Thymus (tissue), 11 donors: ENCODE measurements at regions not wholly inside any gene's neighbourhood (a gene's known extent, or its start where the extent isn't known, plus 50 kb on each side); places are given as distances from the start of the nearest gene placed in this dataset.

Experiments
- DNase-seq, 9 donors: peaks; one replicate each; pipeline ENCODE4 v3.0.0-alpha.2; 2013; ENCODE audit warnings: low spot score in 9 of 9, low read depth in 6 of 9, missing footprints in 1 of 9
- H3K27ac ChIP-seq, 2 donors: one replicate each; pipeline ENCODE4 v1.5.1; 2013; ENCODE audit warnings: control low read depth in 1 of 2, low read depth in 1 of 2, low read length in 1 of 2, mild to moderate bottlenecking in 1 of 2, moderate library complexity in 1 of 2
- H3K27me3 ChIP-seq, 2 donors: one replicate each; pipeline ENCODE4 v1.5.1; 2013; ENCODE audit warnings: low read length in 1 of 2; ENCODE audit not compliant: control insufficient read depth in 2 of 2, insufficient read depth in 1 of 2
- H3K36me3 ChIP-seq, 2 donors: one replicate each; pipeline ENCODE4 v1.5.1; 2013; ENCODE audit warnings: low read length in 1 of 2, mild to moderate bottlenecking in 1 of 2, moderate library complexity in 1 of 2; ENCODE audit not compliant: control insufficient read depth in 2 of 2, insufficient read depth in 2 of 2
- H3K4me1 ChIP-seq, 2 donors: one replicate each; pipeline ENCODE4 v1.5.1; 2013; ENCODE audit warnings: low read length in 2 of 2; ENCODE audit not compliant: control insufficient read depth in 2 of 2, insufficient read depth in 2 of 2
- H3K4me3 ChIP-seq, 2 donors: one replicate each; pipeline ENCODE4 v1.5.1; 2013; ENCODE audit warnings: low read length in 2 of 2, control low read depth in 1 of 2, mild to moderate bottlenecking in 1 of 2
- H3K9me3 ChIP-seq, 2 donors: one replicate each; pipeline ENCODE4 v1.5.1; 2013; ENCODE audit warnings: low read length in 1 of 2, mild to moderate bottlenecking in 1 of 2; ENCODE audit not compliant: control insufficient read depth in 2 of 2, insufficient read depth in 1 of 2
- WGBS: extraction: QIAGEN DNeasy Blood & Tissue Kit; methylation state at CpG from one replicate; pipeline ENCODE4 v1.1.7; 2013; 5-methylcytosine and 5-hydroxymethylcytosine counted together
- donor health status: healthy.

DNA sequence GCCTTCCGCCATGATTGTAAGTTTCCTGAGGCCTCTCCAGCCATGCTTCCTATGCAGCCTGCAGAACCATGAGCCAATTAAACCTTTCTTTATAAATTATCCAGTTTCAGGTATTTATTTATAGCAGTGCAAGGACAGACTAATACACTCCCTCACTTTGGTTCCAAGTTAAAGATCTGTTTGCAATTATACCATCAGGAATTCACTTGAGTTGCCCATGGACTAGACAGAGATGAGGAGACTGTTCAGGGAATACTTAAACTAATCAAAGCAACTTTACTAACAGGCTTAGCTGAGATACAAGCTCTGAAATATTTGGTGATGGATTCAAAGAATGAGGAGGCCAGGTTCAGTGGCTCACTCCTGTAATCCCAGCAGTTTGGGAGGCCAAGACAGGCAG, 190.0 kb downstream of the MTCL1 start:
- WGBS = 97% methylated on average over 1 of the region's 1 CpG

DNA sequence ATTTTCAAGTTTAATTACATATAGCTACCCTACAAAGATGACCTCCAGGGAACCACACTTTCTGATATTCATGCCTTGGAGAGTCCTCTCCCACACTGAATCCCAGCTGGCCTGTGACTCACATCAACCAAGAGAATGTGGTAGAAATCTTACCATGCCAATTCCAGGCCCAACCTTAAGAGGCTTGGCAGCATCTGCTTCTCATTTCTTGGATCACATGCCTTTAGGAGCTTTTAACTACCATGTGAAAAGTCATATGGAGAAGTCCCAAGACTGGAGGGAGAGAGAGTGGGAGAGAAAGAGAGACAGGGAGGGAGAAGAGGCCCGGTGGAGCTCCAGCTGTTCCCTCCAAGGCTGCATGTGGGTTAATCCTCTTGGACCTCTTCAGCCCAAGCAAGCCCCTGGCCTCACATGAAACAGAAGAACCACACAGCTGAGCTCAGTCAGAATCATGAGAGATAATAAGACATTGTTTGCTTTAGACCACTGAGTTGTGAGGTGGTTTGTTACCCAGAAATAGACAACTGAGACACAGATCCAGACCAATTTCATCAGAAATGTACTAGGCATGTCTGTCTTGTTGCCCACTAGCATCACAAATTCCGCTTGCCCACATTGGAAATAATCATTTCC, 190.7 kb downstream of the MTCL1 start:
- 93% methylated on average over 2 of the region's 2 CpGs for WGBS
- H3K4me1 ChIP-seq = no peaks in the 10 kb centered on the region

More for the DNA sequence above, 190.0 kb downstream of the MTCL1 start:
- Histone ChIP-seq H3K27ac (no peak overlapping the region), H3K27me3 (no peaks in the 10 kb centered on the region), H3K4me1 (no peaks in the 10 kb centered on the region), H3K36me3 (no peaks in the 10 kb centered on the region), H3K4me3 (no peak overlapping the region), H3K9me3 (no peaks in the 10 kb centered on the region)
- DNase-seq = no peak

DNA sequence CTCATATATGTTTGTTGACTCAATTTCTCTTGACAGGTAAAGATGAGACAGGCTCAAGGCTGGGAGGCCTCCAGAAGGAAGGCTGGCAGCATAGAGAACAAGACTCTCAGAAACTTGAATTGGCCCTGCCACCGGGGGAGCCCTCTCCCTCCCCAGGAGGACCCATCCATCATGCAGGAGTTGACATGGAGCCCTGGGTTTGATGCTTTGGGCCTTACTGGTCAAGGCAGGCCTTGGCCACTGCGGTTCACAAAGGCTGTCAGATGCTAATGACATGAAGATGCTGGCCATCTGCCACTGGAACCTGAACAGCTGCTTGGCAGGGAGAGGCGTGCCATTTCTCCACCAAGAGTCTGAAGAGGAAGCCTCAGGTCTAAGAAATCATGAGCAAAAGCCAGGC, 193.6 kb downstream of the MTCL1 start:
- Histone ChIP-seq H3K4me1 (no peaks in the 10 kb centered on the region), H3K27me3 (no peaks in the 10 kb centered on the region), H3K36me3 (no peaks in the 10 kb centered on the region), H3K27ac (no peak overlapping the region), H3K4me3 (no peak overlapping the region), H3K9me3 (no peaks in the 10 kb centered on the region)
- WGBS = 74% methylated on average over 3 of the region's 3 CpGs
- no peak for DNase-seq

More for the DNA sequence above, 190.7 kb downstream of the MTCL1 start:
- no peaks in the 10 kb centered on the region for H3K36me3 ChIP-seq
- DNase-seq = no peak
- H3K4me3 ChIP-seq = no peak overlapping the region
- no peaks in the 10 kb centered on the region for H3K27me3 ChIP-seq
- H3K27ac ChIP-seq = no peak overlapping the region
- no peaks in the 10 kb centered on the region for H3K9me3 ChIP-seq

DNA sequence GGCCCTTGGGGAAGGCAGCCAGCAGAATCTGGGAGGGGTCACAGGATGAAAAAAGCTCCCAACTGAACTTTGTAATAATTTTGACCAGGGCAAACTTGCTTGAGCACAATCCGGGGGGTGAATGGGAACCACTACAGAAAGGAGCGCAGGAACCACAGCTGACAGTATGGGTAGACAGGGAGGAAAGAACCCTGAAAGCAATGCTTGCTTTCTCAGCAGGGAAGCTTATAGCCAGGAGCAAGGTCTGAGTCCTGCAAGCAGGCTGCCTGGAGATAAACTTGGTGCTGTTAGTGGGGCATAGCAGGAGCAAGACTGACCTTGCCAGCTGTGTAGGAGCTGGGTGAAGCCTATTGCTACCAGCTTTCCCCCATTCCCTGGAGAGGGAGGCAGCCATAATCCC, 195.2 kb downstream of the MTCL1 start:
- H3K36me3 ChIP-seq = no peaks in the 10 kb centered on the region
- DNase-seq = no peak
- H3K9me3 ChIP-seq = no peaks in the 10 kb centered on the region
- H3K4me1 ChIP-seq = no peaks in the 10 kb centered on the region
- H3K4me3 ChIP-seq = no peak overlapping the region
- H3K27ac ChIP-seq = no peak overlapping the region
- H3K27me3 ChIP-seq = no peaks in the 10 kb centered on the region
- WGBS = 98% methylated on average over 2 of the region's 2 CpGs

DNA sequence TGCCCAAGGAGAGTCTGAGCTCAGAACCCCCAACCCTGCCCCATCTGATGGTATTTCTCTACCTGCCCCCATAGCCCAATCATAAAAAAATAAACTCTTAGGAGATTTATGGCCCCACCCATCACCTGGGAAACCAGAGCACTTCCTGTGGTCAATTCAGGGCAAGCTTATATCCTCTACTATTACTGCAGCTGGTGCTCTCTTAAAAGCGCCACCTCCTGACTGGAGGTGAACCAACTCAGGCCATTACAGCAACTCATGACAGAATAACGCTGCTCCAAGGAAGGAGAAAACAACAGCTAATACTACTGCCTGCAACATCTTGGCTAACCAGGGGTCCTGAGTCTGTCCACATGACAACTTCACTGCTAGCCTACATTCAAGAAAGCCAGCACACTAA, 195.7 kb downstream of the MTCL1 start:
- H3K9me3 ChIP-seq = no peaks in the 10 kb centered on the region
- H3K27me3 ChIP-seq = no peaks in the 10 kb centered on the region
- no peak overlapping the region for H3K27ac ChIP-seq
- H3K4me3 ChIP-seq = no peak overlapping the region
- no peak for DNase-seq
- H3K4me1 ChIP-seq = no peaks in the 10 kb centered on the region
- H3K36me3 ChIP-seq = no peaks in the 10 kb centered on the region
- WGBS = 98% methylated on average over 2 of the region's 2 CpGs

DNA sequence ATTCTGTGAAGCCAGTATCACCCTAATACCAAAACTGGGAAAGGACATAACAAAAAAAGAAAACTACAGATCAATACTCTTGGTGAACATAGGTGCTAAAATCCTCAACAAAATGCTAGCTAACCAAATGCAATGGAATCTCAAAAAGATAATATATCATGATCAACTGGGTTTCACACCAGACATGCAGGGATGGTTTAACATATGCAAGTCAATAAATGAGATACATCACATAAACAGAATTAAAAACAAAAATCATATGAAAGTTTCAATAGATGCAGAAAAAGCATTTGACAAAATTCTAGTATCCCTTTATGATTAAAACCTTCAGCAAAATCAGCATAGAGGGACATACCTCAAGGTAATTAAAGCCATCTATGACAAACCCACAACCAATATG, 198.2 kb upstream of the NDUFV2 start:
- H3K4me1 ChIP-seq = no peaks in the 10 kb centered on the region
- H3K36me3 ChIP-seq = no peaks in the 10 kb centered on the region
- H3K4me3 ChIP-seq = no peak overlapping the region
- no peaks in the 10 kb centered on the region for H3K27me3 ChIP-seq
- H3K9me3 ChIP-seq = peaks cover 0 to 3% of the 10 kb centered on the region in 2 donors
- H3K27ac ChIP-seq = no peak overlapping the region
- DNase-seq = no peak

DNA sequence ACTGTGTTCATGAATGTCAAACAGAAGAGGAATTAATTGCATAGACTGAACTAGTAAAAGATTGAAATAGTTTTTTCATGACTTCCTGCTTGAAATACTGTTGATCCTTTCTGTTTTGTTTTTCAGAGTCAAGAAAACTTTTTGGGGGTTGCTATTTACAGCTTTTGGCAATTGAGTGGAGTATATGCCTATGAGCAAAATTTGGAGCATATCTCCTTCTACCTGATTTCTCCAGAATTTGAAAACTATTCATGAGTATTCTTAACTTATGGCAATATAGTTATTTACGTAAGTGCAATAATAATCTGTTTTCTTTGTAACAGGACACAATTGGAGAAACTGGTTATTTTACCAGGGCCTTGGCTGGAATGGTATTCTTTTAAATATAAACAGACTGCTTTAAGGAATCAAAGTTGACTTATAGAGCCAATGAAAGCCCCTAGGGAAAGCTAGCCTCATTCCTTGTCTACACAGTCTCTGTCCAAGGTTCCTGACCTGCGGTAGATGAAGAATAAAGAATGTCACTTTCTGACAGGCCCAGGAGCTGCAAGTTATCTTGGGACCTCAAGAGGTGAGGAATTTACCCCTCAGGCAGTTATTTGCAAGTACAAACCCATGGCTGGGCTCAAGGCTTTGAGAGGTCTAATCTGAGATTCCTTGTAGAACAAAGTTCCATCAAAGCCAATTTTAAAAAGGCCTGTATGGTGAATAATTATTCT, 193.5 kb upstream of the NDUFV2 start:
- 97% methylated on average over 2 of the region's 2 CpGs for WGBS
- no peak for DNase-seq
- Histone ChIP-seq H3K4me1 (peaks cover 0 to 5% of the 10 kb centered on the region in 2 donors), H3K4me3 (no peak overlapping the region), H3K9me3 (peaks cover 0 to 6% of the 10 kb centered on the region in 2 donors), H3K27me3 (no peaks in the 10 kb centered on the region), H3K36me3 (no peaks in the 10 kb centered on the region), H3K27ac (no peak overlapping the region)

DNA sequence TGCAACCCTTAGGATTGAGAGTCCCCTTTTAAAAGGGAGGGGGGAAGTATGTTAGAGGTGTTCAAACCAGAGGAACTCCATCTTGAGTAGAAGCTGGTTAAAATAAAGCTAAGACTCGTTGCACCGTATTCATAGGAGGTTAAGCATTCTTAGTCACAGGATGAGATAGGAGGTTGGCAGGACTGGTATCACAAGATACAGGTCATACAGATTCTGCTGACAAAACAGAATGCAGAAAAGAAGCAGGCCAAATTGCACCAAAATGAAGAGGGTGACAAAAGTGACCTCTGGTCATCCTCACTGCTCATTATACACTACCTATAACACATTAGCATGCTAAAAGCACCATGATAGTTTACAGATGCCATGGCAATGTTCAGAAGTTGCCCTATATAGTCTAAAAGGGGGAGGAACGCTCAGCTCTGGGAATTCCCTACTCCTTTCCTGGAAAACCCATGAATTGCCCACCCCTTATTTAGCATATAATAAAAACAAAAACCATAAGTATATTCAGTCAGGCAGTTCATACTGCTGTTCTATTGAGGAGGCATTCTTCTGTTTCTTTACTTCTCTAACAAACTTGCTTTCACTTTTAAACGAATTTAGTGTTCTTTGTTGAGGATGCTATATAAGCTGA, 192.2 kb upstream of the NDUFV2 start:
- Histone ChIP-seq H3K4me3 (no peak overlapping the region), H3K27ac (no peak overlapping the region), H3K9me3 (peaks cover 0 to 8% of the 10 kb centered on the region in 2 donors), H3K4me1 (peaks cover 0 to 5% of the 10 kb centered on the region in 2 donors), H3K36me3 (no peaks in the 10 kb centered on the region), H3K27me3 (no peaks in the 10 kb centered on the region)
- no peak for DNase-seq
- WGBS = 85% methylated on average over 4 of the region's 4 CpGs

DNA sequence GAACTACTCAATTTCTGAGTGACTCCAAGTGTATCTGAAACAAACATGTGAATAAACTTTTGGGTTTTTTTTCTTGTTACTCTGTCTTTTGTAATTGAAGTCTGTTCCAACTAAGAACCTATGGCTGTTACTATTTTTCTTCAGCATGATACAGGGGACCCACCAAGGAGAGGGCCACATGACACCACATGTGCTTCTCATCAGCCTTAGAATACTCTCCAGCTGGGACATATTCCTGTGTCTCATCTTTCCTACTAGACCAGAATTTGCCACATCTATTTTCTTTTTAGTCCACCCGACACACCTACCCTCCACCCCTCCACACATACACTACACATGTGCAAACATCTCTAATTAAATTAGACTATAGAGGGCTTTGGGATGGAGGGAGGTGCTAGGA, 191.7 kb upstream of the NDUFV2 start:
- no peaks in the 10 kb centered on the region for H3K27me3 ChIP-seq
- peak overlapping the region in 1 of 2 donors; percentile 17 for H3K27ac ChIP-seq
- no peaks in the 10 kb centered on the region for H3K36me3 ChIP-seq
- no peak overlapping the region for H3K4me3 ChIP-seq
- DNase-seq = no peak
- 93% methylated on average over 1 of the region's 1 CpG for WGBS
- peaks cover 0 to 8% of the 10 kb centered on the region in 2 donors for H3K9me3 ChIP-seq
- peaks cover 0 to 5% of the 10 kb centered on the region in 2 donors for H3K4me1 ChIP-seq
